ENCODE measurements at regions not wholly inside any gene's neighbourhood (a gene's known extent, or its start where the extent isn't known, plus 50 kb on each side); places are given as distances from the start of the nearest gene placed in this dataset.

GRCh38 chr17:77507111-77507885 lies 366.5 kb downstream of the SEC14L1 start:
- Histone ChIP-seq H3K36me3 (no peaks in the 10 kb centered on the region), H3K27ac (no peak overlapping the region), H3K4me3 (no peak overlapping the region), H3K27me3 (no peaks in the 10 kb centered on the region), H3K9me3 (no peaks in the 10 kb centered on the region), H3K4me1 (no peaks in the 10 kb centered on the region)
- DNase-seq (ENCODE audit: extremely low spot score in 2 of 2): no peak
- intact Hi-C loops (cut with DNase I): no loop called here
- TF ChIP-seq POLR2AphosphoS5 (IDR thresholded peaks at IDR 0.05; ENCODE audit: insufficient read depth in 1 of 2, low read depth in 1 of 2) (no peak), POLR2A (IDR thresholded peaks at IDR 0.05) (no peak)
- TF ChIP-seq, protein P1, sequence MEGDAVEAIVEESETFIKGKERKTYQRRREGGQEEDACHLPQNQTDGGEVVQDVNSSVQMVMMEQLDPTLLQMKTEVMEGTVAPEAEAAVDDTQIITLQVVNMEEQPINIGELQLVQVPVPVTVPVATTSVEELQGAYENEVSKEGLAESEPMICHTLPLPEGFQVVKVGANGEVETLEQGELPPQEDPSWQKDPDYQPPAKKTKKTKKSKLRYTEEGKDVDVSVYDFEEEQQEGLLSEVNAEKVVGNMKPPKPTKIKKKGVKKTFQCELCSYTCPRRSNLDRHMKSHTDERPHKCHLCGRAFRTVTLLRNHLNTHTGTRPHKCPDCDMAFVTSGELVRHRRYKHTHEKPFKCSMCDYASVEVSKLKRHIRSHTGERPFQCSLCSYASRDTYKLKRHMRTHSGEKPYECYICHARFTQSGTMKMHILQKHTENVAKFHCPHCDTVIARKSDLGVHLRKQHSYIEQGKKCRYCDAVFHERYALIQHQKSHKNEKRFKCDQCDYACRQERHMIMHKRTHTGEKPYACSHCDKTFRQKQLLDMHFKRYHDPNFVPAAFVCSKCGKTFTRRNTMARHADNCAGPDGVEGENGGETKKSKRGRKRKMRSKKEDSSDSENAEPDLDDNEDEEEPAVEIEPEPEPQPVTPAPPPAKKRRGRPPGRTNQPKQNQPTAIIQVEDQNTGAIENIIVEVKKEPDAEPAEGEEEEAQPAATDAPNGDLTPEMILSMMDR (IDR thresholded peaks at IDR 0.05): no peak

GRCh38 chr17:77508047-77508715 lies 367.4 kb downstream of the SEC14L1 start:
- Histone ChIP-seq H3K4me3 (no peak overlapping the region), H3K27me3 (no peaks in the 10 kb centered on the region), H3K36me3 (no peaks in the 10 kb centered on the region), H3K27ac (no peak overlapping the region), H3K9me3 (no peaks in the 10 kb centered on the region), H3K4me1 (no peaks in the 10 kb centered on the region)
- intact Hi-C loops (cut with DNase I): no loop called here
- TF ChIP-seq POLR2A (IDR thresholded peaks at IDR 0.05): no peak
- TF ChIP-seq, protein P1 (IDR thresholded peaks at IDR 0.05): no peak
- no peak for DNase-seq (ENCODE audit: extremely low spot score in 2 of 2)

- no peaks in the 10 kb centered on the region for H3K9me3 ChIP-seq
- no peak for TF ChIP-seq POLR2AphosphoS5 (IDR thresholded peaks at IDR 0.05; ENCODE audit: insufficient read depth in 1 of 2, low read depth in 1 of 2)
- TF ChIP-seq POLR2A (IDR thresholded peaks at IDR 0.05): no peak
- TF ChIP-seq, protein P1 (IDR thresholded peaks at IDR 0.05): no peak
- H3K27me3 ChIP-seq: no peaks in the 10 kb centered on the region
- H3K36me3 ChIP-seq: no peaks in the 10 kb centered on the region
- intact Hi-C loops (cut with DNase I): no loop called here
- no peak overlapping the region for H3K27ac ChIP-seq
- no peak overlapping the region for H3K4me3 ChIP-seq
- no peaks in the 10 kb centered on the region for H3K4me1 ChIP-seq
- DNase-seq (ENCODE audit: extremely low spot score in 2 of 2): no peak
Measured at GRCh38 chr17:77509089-77509488, 368.3 kb downstream of the SEC14L1 start.

GRCh38 chr17:77509599-77509998 lies 368.8 kb downstream of the SEC14L1 start:
- TF ChIP-seq POLR2AphosphoS5 (IDR thresholded peaks at IDR 0.05; ENCODE audit: insufficient read depth in 1 of 2, low read depth in 1 of 2) (no peak), POLR2A (IDR thresholded peaks at IDR 0.05) (no peak)
- TF ChIP-seq, protein P1 (IDR thresholded peaks at IDR 0.05): no peak
- H3K27me3 ChIP-seq: no peaks in the 10 kb centered on the region
- H3K9me3 ChIP-seq: no peaks in the 10 kb centered on the region
- H3K27ac ChIP-seq: no peak overlapping the region
- no peak for DNase-seq (ENCODE audit: extremely low spot score in 2 of 2)
- no peaks in the 10 kb centered on the region for H3K4me1 ChIP-seq
- no peaks in the 10 kb centered on the region for H3K36me3 ChIP-seq
- no peak overlapping the region for H3K4me3 ChIP-seq
- intact Hi-C loops (cut with DNase I): no loop called here

All from vagina (tissue), 2 donors.